Adrenal gland (tissue), 5 donors: ENCODE measurements at regions not wholly inside any gene's neighbourhood (a gene's known extent, or its start where the extent isn't known, plus 50 kb on each side); places are given as distances from the start of the nearest gene placed in this dataset.

ENCODE experiments used
- POLR2A ChIP-seq, 2 donors: fragments of 450-650 bp; IDR thresholded peaks; one replicate each; pipeline ENCODE4 v1.6.1; 2017; ENCODE audit warnings: antibody characterized with exemption in 2 of 2, mild to moderate bottlenecking in 2 of 2, moderate library complexity in 1 of 2
- TF ChIP-seq, protein P1 (sequence below), 6 experiments: fragments of 450-650 bp in 4 of 6; fragments of 200-600 bp in 2 of 6; sonication (generic) in 1 of 6; IDR thresholded peaks; 1 replicate in 5 of 6; 2 replicates in 1 of 6; pipeline versions ENCODE4 v1.5.1 to v1.8.0; 2016 to 2021; ENCODE audit warnings: antibody characterized with exemption in 6 of 6, mild to moderate bottlenecking in 2 of 6, moderate library complexity in 1 of 6
- donor health status: DM: no; HTN: no; CAD: no.

- TF ChIP-seq, protein P1, sequence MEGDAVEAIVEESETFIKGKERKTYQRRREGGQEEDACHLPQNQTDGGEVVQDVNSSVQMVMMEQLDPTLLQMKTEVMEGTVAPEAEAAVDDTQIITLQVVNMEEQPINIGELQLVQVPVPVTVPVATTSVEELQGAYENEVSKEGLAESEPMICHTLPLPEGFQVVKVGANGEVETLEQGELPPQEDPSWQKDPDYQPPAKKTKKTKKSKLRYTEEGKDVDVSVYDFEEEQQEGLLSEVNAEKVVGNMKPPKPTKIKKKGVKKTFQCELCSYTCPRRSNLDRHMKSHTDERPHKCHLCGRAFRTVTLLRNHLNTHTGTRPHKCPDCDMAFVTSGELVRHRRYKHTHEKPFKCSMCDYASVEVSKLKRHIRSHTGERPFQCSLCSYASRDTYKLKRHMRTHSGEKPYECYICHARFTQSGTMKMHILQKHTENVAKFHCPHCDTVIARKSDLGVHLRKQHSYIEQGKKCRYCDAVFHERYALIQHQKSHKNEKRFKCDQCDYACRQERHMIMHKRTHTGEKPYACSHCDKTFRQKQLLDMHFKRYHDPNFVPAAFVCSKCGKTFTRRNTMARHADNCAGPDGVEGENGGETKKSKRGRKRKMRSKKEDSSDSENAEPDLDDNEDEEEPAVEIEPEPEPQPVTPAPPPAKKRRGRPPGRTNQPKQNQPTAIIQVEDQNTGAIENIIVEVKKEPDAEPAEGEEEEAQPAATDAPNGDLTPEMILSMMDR (IDR thresholded peaks at IDR 0.05), result peak in 2 of 6 experiments; percentile 7 to 20
- no peak for TF ChIP-seq POLR2A (IDR thresholded peaks at IDR 0.05)
Observed at GRCh38 chrX:39162322-39162735, 361.1 kb downstream of the MID1IP1 start.
